Heart left ventricle (tissue), 16 donors: ENCODE measurements at regions not wholly inside any gene's neighbourhood (a gene's known extent, or its start where the extent isn't known, plus 50 kb on each side); places are given as distances from the start of the nearest gene placed in this dataset.

Source experiments
- ATAC-seq, 4 donors: fragments of 200-7000 bp; cut with Tn5 transposase; one replicate each; pipeline ENCODE4 v1.9.1; 2020 to 2022; ENCODE audit warnings: moderate library complexity in 4 of 4, mild to moderate bottlenecking in 3 of 4, moderate number of reproducible peaks in 1 of 4
- DNase-seq, 5 donors: peaks; one replicate each; pipeline ENCODE4 v3.0.0-alpha.2; 2020
- H3K27ac ChIP-seq, 12 donors: fragments of 200-600 bp; sonication (generic) in 4 of 12; one replicate each; pipeline versions ENCODE4 v1.5.0 to v1.8.0; 2016 to 2022; ENCODE audit warnings: mild to moderate bottlenecking in 2 of 12
- H3K27me3 ChIP-seq, 9 donors: fragments of 200-600 bp; sonication (generic) in 2 of 9; one replicate each; pipeline versions ENCODE4 v1.5.1 to v1.8.0; 2016 to 2022; ENCODE audit warnings: mild to moderate bottlenecking in 3 of 9
- H3K36me3 ChIP-seq, 9 donors: fragments of 200-600 bp; sonication (generic) in 2 of 9; one replicate each; pipeline versions ENCODE4 v1.5.0 to v1.8.0; 2018 to 2022; ENCODE audit warnings: mild to moderate bottlenecking in 2 of 9
- H3K4me1 ChIP-seq, 12 donors: fragments of 200-600 bp; sonication (generic) in 4 of 12; one replicate each; pipeline versions ENCODE4 v1.5.0 to v1.8.0; 2016 to 2022; ENCODE audit warnings: mild to moderate bottlenecking in 3 of 12
- H3K4me3 ChIP-seq, 12 donors: fragments of 200-600 bp; sonication (generic) in 4 of 12; one replicate each; pipeline versions ENCODE4 v1.5.0 to v1.8.0; 2017 to 2022; ENCODE audit warnings: mild to moderate bottlenecking in 9 of 12, moderate library complexity in 4 of 12
- H3K9me3 ChIP-seq, 12 donors: fragments of 200-600 bp; sonication (generic) in 4 of 12; one replicate each; pipeline versions ENCODE4 v1.5.0 to v1.8.0; 2016 to 2022; ENCODE audit warnings: mild to moderate bottlenecking in 1 of 12
- CTCF ChIP-seq, 12 donors: fragments of 200-600 bp; sonication (generic) in 4 of 12; IDR thresholded peaks; one replicate each; pipeline versions ENCODE4 v1.5.0 to v1.8.0; 2018 to 2022; ENCODE audit warnings: antibody characterized with exemption in 12 of 12, mild to moderate bottlenecking in 5 of 12
- POLR2A ChIP-seq, 2 donors: fragments of 450-650 bp; IDR thresholded peaks; one replicate each; pipeline ENCODE4 v1.6.1; 2017; ENCODE audit warnings: antibody characterized with exemption in 2 of 2, mild to moderate bottlenecking in 2 of 2, moderate library complexity in 2 of 2
- WGBS, 4 donors: extraction: QIAGEN DNeasy Blood & Tissue Kit in 2 of 4; methylation state at CpG; one replicate each; pipeline versions ENCODE4 v1.1.5 to v1.1.7; 2013 to 2018; 5-methylcytosine and 5-hydroxymethylcytosine counted together
- intact Hi-C, 10 donors: fragments of 100-400 bp; cut with DNase I; formaldehyde crosslinking; loops; one replicate each; pipeline versions ENCODE4 v1.11.1 to v1.14.2; 2022
- donor health status: ischemic (EF 13 %, LVEDD 7.1; RV severe dilation, severe dysfunction).
- donor health status: healthy with polysubstance abuse.
- donor health status: DM: no; HTN: yes; CAD: no.
- donor health status: DM: no; HTN: no; CAD: no.
- donor health status: ischemic (EF 25% LVEDD 6.9; RV normal size, moderate dysfunction).
- donor health status: ischemic (EF 25% LVEDD 5.7; RV mildly dilated, moderate dysfunction).
- donor health status: healthy.
- donor health status: DM: yes; HTN: yes; CAD: no.
- donor health status: ischemic (EF 35%, LVEDD 5.7; RV mildly dilated, moderate dysfunction).
- donor health status: nonischemic (EF 11% LVEDD 7.7; RV severe dilation, severe dysfunction).
- donor health status: DM: yes; HTN: yes; CAD: no.
- donor health status: PGD.
- donor health status: ischemic (EF 29% LVEDD 5.4; RV normal size, mild dysfunction).
- donor health status: nonischemic (EF 23%, LVEDD 6.1; RV moderate dilation, normal function).

GRCh38 chrX:25285598-25285997 lies 269.8 kb upstream of the ARX start:
- no peak overlapping the region for H3K4me3 ChIP-seq
- DNase-seq: no peak
- no peak for ATAC-seq
- no peak overlapping the region for H3K27ac ChIP-seq
- no peaks in the 10 kb centered on the region for H3K27me3 ChIP-seq
- TF ChIP-seq CTCF (IDR thresholded peaks at IDR 0.05) (no peak), POLR2A (IDR thresholded peaks at IDR 0.05) (no peak)
- intact Hi-C loops: no loop called here
- no peaks in the 10 kb centered on the region for H3K4me1 ChIP-seq
- 81 to 86% (median 84%) methylated on average over 4 of the region's 4 CpGs for WGBS, 4 donors
- H3K9me3 ChIP-seq: no peaks in the 10 kb centered on the region
- H3K36me3 ChIP-seq: no peaks in the 10 kb centered on the region

- no peaks in the 10 kb centered on the region for H3K27me3 ChIP-seq
- 16 to 44% (median 23%) methylated on average over 1 of the region's 1 CpG for WGBS, 4 donors
- ATAC-seq (no peak), DNase-seq (no peak)
- intact Hi-C loops: no loop called here
- H3K9me3 ChIP-seq: no peaks in the 10 kb centered on the region
- no peaks in the 10 kb centered on the region for H3K4me1 ChIP-seq
- TF ChIP-seq POLR2A (IDR thresholded peaks at IDR 0.05) (no peak), CTCF (IDR thresholded peaks at IDR 0.05) (no peak)
- H3K4me3 ChIP-seq: no peak overlapping the region
- no peaks in the 10 kb centered on the region for H3K36me3 ChIP-seq
- no peak overlapping the region for H3K27ac ChIP-seq
Measured at GRCh38 chrX:25279510-25279909, 263.7 kb upstream of the ARX start.

- DNase-seq (no peak), ATAC-seq (no peak)
- H3K4me3 ChIP-seq: no peak overlapping the region
- H3K27me3 ChIP-seq: no peaks in the 10 kb centered on the region
- no peak overlapping the region for H3K27ac ChIP-seq
- no peaks in the 10 kb centered on the region for H3K4me1 ChIP-seq
- H3K36me3 ChIP-seq: no peaks in the 10 kb centered on the region
- no peak for TF ChIP-seq POLR2A (IDR thresholded peaks at IDR 0.05)
- TF ChIP-seq CTCF (IDR thresholded peaks at IDR 0.05): no peak
- no peaks in the 10 kb centered on the region for H3K9me3 ChIP-seq
- intact Hi-C loops: no loop called here
Measured at GRCh38 chrX:25278341-25278740, 262.6 kb upstream of the ARX start.

GRCh38 chrX:25277574-25277973 lies 261.8 kb upstream of the ARX start:
- ATAC-seq: no peak
- no peak overlapping the region for H3K4me3 ChIP-seq
- intact Hi-C loops: no loop called here
- H3K9me3 ChIP-seq: no peaks in the 10 kb centered on the region
- no peak overlapping the region for H3K27ac ChIP-seq
- WGBS, 4 donors: 82 to 96% (median 87%) methylated on average over 3 of the region's 3 CpGs
- no peak for DNase-seq
- no peaks in the 10 kb centered on the region for H3K27me3 ChIP-seq
- TF ChIP-seq CTCF (IDR thresholded peaks at IDR 0.05): no peak
- no peak for TF ChIP-seq POLR2A (IDR thresholded peaks at IDR 0.05)
- H3K36me3 ChIP-seq: no peaks in the 10 kb centered on the region
- H3K4me1 ChIP-seq: no peaks in the 10 kb centered on the region
